GM12873 (cell line): ENCODE measurements at regions not wholly inside any gene's neighbourhood (a gene's known extent, or its start where the extent isn't known, plus 50 kb on each side); places are given as distances from the start of the nearest gene placed in this dataset.

Experiments used
- TF ChIP-seq, protein P1 (sequence below): IDR thresholded peaks from 2 replicates; pipeline ENCODE4 v1.5.1; 2012; ENCODE audit warnings: low read depth, mild to moderate bottlenecking, moderate library complexity, low read length, control low read depth; ENCODE audit not compliant: insufficient read depth; ENCODE audit errors: missing control alignments

DNA sequence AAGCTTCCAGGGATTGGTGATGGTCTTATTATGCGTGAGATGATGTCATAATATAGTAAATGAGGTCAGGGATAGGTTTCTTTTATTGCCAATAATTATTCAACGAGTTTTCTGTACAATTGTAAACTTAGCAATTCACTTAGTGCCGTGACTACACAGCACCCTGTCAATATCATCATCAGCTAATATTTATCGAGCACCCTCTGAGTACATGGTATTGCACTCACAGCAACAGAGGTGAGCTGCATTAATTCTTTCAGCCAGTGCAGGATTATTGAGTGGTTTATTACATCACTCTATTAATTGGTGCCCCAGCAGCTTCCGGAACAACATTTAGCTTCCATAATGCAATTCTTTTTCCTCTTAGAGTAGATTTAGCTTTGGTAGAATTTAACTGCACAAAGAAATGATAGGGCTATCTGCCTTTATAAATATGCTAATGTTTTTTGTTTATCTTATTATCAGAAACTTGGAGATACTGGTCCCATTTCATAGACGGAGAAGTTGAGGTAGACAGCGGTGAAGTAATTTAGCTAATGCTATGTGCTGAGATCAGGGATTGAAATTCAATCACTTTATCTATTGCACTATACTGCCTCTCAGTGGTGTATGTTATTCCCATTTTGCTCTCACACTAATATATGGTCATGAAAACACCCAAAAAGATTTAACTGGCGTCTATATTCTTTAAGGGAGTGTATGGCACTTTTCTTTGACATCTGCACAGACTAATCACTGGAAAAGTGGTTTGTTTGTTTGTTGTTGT lies 726.1 kb upstream of the WWC1 start:
- TF ChIP-seq, protein P1, sequence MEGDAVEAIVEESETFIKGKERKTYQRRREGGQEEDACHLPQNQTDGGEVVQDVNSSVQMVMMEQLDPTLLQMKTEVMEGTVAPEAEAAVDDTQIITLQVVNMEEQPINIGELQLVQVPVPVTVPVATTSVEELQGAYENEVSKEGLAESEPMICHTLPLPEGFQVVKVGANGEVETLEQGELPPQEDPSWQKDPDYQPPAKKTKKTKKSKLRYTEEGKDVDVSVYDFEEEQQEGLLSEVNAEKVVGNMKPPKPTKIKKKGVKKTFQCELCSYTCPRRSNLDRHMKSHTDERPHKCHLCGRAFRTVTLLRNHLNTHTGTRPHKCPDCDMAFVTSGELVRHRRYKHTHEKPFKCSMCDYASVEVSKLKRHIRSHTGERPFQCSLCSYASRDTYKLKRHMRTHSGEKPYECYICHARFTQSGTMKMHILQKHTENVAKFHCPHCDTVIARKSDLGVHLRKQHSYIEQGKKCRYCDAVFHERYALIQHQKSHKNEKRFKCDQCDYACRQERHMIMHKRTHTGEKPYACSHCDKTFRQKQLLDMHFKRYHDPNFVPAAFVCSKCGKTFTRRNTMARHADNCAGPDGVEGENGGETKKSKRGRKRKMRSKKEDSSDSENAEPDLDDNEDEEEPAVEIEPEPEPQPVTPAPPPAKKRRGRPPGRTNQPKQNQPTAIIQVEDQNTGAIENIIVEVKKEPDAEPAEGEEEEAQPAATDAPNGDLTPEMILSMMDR, result peak; percentile 20

GRCh38 chr5:167570431-167570830 lies 721.0 kb upstream of the WWC1 start:
- TF ChIP-seq, protein P1, result no peak

DNA sequence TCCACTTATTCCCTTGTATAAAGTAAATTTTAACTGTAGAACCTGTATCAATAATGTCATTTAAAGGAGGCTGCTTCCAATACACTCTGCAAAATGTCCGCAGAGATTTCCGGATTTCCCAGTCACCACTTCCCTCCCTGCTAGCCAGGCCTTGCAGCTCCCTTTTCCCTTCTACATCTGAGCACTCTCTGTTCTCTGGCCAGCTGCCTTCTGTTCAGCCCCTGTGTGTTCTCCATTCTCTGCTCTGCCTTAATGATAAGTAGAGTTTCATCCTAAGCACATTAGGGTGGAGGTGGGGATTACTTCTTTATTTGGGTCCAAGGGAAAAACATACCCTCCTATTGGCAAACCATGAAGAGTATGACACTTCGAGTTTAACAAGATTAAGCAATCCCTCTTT lies 719.6 kb upstream of the WWC1 start:
- TF ChIP-seq, protein P1, result no peak

DNA sequence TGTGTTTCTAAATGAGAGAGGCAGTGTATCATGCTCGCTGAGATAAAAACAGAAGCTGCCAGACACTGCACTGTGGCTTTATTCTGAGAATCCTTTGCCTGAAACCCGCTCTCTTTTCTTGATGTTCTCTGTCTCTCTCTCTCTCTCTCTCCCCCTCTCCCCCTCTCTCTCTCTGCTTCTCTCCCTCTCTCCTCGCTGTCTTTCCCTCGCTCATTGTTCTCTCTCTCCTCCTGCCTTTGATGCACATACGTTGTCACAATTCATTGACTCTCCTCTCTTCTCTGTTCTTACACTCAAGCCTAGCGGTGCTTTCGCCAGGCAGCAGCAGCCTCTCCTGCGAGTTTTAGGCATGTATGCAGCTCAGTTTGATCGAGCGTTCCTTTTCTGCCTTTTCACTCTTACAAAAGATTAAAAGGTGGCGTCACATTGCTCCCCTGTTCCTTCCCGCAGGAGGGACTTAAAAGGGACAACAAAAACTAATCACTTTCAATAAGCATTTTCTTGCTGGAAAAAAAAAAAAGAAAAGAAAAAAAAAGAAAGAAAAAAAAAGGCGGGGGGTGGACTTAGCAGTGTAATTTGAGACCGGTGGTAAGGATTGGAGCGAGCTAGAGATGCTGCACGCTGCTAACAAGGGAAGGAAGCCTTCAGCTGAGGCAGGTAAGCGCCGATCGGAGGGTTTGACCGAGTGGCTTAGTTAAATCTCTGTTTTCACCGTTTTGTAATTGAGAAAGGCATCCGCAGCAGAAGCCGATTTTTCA lies 717.9 kb upstream of the WWC1 start:
- TF ChIP-seq, protein P1, result no peak

- TF ChIP-seq, protein P1, result no peak
Measured at GRCh38 chr5:167574464-167574863, 717.0 kb upstream of the WWC1 start.

DNA sequence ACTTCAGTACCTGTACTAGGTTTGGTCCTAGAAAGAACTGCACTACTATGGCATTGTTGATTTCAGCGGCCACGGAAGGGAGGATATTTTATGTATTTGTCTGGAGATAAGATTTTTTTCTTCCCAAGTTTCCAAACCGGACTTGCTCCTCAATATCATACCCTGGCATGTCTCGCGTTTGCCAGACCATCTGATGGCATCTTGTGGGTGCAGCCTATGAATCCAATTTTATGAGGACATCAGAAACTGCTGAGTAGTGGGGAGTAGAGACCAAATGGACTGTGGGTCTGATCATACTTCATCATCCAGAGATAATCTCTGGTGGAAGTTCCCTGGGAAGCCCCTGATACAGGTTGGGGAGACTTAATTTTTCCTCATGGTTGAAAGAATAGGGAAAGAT lies 716.1 kb upstream of the WWC1 start:
- TF ChIP-seq, protein P1, result no peak

DNA sequence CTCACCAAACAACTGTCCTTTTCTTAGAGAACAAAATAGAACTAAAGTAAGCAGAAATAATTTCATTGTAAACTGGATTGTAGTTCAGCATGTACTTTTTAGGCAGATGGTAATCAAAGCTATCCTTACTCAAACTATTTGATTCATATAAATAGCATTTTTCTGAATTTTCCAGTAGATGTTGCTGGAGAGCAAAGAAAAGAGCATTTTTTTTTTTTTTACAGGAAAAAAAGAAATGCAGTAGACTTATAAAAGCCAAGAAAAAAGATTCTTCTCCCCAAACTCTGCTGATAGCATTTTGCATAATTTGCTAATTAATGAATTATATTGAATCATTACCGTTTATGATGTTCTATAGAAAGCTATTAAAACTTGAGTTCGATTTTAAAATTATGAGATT lies 715.3 kb upstream of the WWC1 start:
- TF ChIP-seq, protein P1, result no peak
